ENCODE measurements at regions not wholly inside any gene's neighbourhood (a gene's known extent, or its start where the extent isn't known, plus 50 kb on each side); places are given as distances from the start of the nearest gene placed in this dataset.

DNA sequence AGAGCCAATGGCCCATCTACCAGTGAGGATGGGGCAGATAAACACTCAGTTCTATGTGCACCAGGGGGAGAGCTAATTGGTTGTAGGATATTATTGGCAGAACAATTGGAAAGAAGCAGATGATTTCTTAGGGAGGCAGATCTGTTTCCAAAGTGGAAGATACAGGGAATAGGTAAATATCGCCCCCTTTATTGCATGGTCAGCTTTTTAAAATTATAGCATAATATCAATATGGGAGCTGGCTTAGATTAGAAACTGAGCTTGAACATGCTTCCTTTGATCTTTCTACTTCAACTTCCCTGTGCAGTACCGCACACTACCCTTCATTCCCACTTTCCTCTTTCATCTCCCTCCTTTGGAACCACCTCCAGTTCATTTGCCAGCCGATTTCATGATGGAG is 64.0 kb upstream of the PLXNA2 start:
- no peak for TF ChIP-seq SIN3A (IDR thresholded peaks at IDR 0.05; ENCODE audit: borderline replicate concordance, insufficient read depth, low read length)

DNA sequence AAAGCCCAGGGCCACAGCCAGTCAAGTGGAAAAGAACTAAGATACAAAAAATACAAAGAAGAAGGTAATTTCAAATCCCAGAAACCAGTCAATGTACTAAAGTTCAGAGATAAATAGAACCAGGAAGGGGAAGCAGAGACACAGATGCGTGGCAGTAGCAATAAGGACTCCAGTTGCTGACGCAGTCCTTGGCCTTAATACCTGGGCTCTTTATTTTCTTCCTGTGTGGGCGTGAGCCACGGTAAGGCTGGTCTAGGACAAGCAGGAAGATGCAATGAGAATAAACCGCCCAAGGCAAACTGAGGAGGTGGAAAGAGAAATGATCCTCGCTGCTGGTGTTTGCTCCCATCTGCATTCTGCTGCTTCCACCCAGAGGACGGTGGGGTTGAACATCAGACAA is 65.6 kb upstream of the PLXNA2 start:
- TF ChIP-seq POLR2AphosphoS5 (IDR thresholded peaks at IDR 0.05; ENCODE audit: low read depth, low read length): no peak
- no peak for TF ChIP-seq FOXP2 (optimal IDR thresholded peaks at IDR 0.05; ENCODE audit: borderline replicate concordance, extremely low read depth, extremely low read length, insufficient read depth)
- no peak for TF ChIP-seq SIN3A (IDR thresholded peaks at IDR 0.05; ENCODE audit: borderline replicate concordance, insufficient read depth, low read length)
- TF ChIP-seq REST (IDR thresholded peaks at IDR 0.05; ENCODE audit: insufficient read depth in 1 of 2, low read depth in 2 of 2, low read length in 2 of 2): no peak

DNA sequence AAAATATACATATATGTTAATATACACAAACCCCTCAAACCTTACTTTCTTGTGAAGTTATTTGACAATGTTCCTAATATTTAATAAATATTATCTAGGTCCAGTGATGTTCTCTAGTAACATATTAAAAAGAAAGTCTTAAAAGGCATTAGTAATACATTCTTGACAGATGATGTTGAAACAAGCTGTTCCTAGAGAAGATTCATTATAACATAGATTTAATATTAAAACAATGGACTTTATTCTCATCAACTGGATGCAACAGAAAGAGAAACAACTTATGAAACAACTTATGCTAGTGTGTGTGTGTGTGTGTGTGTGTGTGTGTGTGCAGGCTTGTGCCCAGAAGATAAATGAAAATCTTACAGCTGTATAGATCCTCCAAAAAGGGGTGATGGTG is 68.5 kb upstream of the PLXNA2 start:
- no peak for TF ChIP-seq TAF1 (IDR thresholded peaks at IDR 0.05; ENCODE audit: borderline replicate concordance, insufficient read depth, low read length)
- no peak for TF ChIP-seq FOXP2 (optimal IDR thresholded peaks at IDR 0.05; ENCODE audit: borderline replicate concordance, extremely low read depth, extremely low read length, insufficient read depth)
- TF ChIP-seq SIN3A (IDR thresholded peaks at IDR 0.05; ENCODE audit: borderline replicate concordance, insufficient read depth, low read length): no peak
- TF ChIP-seq POLR2AphosphoS5 (IDR thresholded peaks at IDR 0.05; ENCODE audit: low read depth, low read length): no peak
- TF ChIP-seq REST (IDR thresholded peaks at IDR 0.05; ENCODE audit: insufficient read depth in 1 of 2, low read depth in 2 of 2, low read length in 2 of 2): no peak

DNA sequence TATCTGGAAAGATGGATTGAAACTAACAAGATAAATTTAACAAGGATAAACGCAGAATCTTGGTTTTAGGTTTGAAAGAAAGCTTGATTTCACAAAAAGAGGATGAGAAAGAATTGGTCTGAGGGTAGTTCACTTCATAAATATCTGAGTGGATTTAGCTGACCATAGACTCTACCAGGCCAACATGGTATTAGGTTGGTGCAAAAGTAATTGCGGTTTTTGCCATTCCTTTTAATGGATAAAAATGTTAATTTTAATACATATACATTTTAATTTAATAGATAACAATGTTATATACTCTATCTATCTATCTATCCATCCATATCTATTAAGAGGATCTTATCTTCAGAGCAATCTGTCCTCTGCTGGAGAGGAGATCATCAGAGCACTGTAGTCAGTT is 70.2 kb upstream of the PLXNA2 start:
- TF ChIP-seq TAF1 (IDR thresholded peaks at IDR 0.05; ENCODE audit: borderline replicate concordance, insufficient read depth, low read length) (no peak), POLR2AphosphoS5 (IDR thresholded peaks at IDR 0.05; ENCODE audit: low read depth, low read length) (no peak), SIN3A (IDR thresholded peaks at IDR 0.05; ENCODE audit: borderline replicate concordance, insufficient read depth, low read length) (no peak), REST (IDR thresholded peaks at IDR 0.05; ENCODE audit: insufficient read depth in 1 of 2, low read depth in 2 of 2, low read length in 2 of 2) (no peak), FOXP2 (optimal IDR thresholded peaks at IDR 0.05; ENCODE audit: borderline replicate concordance, extremely low read depth, extremely low read length, insufficient read depth) (no peak)

- TF ChIP-seq POLR2AphosphoS5 (IDR thresholded peaks at IDR 0.05; ENCODE audit: low read depth, low read length) (no peak), REST (IDR thresholded peaks at IDR 0.05; ENCODE audit: insufficient read depth in 1 of 2, low read depth in 2 of 2, low read length in 2 of 2) (no peak), FOXP2 (optimal IDR thresholded peaks at IDR 0.05; ENCODE audit: borderline replicate concordance, extremely low read depth, extremely low read length, insufficient read depth) (no peak), TAF1 (IDR thresholded peaks at IDR 0.05; ENCODE audit: borderline replicate concordance, insufficient read depth, low read length) (no peak), SIN3A (IDR thresholded peaks at IDR 0.05; ENCODE audit: borderline replicate concordance, insufficient read depth, low read length) (no peak)
Measured at GRCh38 chr1:208318150-208318734, 74.1 kb upstream of the PLXNA2 start.

All from PFSK-1 (cell line).